Non-pigmented ciliary epithelial cell (primary cell): ENCODE measurements at regions not wholly inside any gene's neighbourhood (a gene's known extent, or its start where the extent isn't known, plus 50 kb on each side); places are given as distances from the start of the nearest gene placed in this dataset.

Experiments used
- DNase-seq: peaks from one replicate; pipeline ENCODE4 v3.0.0-alpha.2; 2010; ENCODE audit warnings: low read depth

DNA sequence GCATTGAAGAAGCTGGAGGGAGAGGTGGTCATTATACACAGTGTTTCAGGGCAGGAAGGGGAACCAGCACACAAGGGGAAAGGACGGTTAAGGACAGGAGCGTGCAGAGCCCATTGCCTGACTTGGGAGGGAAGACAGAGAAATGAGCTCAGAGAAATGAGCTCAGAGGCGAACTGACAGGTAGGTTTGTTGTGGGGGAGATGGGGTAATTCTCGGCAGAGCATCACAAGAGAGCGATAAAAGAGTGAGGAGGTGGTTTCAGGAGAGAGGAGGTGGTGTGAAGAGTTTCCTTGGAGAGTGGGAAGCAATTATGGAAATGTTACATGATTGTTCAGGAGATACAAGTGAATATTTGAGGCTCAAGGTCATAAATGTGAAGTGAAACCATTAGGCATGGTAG lies 61.0 kb downstream of the MRGPRX1 start:
- DNase-seq, result no peak

DNA sequence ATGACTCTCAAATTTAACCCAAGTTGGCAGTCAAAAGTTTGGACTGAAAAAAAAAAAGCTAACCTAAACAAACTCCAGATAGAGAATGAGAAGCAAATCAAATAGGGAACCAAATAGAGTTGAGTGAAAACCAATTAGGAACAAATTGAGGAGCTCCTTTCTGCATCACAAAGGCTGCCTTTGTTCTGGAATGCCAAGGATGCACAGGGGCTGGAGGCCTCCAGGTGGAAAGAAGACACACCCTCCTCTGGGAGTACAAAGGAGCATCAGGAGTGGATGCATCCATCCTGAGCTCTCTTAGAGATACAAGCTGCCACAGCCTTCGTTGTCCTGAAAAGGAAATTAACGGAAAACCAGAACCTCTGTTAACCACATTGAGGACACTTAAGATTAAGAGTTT lies 73.3 kb downstream of the MRGPRX1 start:
- no peak for DNase-seq

DNA sequence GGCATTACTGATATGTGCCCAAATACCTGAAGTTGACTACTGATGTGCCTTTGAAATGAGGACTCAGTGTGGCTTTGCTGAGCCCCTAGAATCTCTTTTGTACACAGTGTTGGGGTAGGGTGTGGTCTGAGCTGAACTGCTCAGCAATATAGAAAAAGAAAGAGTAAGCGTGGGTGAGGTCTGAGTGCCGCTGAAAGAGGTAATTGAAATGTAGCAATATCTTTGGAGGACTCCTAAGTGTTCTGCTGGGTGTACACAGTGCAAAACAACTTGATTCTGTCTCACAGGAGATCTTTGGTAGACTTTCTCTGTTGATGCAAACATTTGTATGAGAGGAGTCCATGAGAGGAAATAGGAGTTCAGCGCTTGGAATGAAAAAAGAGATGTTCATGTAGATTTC lies 73.7 kb upstream of the PTPN5 start:
- no peak for DNase-seq

DNA sequence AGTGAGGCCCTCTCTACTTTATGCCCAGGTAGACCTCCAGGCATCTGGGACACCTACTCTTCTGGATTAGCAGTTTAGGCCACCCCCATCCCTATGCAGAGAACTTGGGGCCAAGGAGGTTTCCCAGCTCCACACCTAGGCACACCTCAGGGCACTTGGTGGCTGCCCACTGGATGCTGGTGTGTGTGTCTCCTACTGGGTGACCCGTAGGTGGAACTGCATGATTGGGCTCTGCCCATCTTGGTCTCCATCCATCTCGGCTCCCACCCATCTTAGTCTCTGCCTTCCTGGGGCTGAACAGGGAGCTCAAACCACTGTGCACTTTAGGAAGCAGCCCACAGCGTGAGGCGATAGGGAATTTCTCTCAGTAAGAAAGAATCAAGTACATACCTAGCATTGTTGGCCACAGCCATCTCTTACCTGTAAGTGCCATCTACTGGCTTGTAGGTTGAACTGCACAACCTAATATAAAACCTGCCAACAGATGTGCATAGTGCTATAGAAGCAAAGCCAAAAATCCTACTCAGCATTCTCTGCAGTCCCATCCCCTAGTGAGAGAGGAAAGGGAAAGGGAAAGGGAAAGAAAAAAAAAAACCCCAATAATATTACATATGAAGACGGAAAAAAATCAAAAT lies 61.6 kb upstream of the PTPN5 start:
- DNase-seq, result peak; percentile 2

DNA sequence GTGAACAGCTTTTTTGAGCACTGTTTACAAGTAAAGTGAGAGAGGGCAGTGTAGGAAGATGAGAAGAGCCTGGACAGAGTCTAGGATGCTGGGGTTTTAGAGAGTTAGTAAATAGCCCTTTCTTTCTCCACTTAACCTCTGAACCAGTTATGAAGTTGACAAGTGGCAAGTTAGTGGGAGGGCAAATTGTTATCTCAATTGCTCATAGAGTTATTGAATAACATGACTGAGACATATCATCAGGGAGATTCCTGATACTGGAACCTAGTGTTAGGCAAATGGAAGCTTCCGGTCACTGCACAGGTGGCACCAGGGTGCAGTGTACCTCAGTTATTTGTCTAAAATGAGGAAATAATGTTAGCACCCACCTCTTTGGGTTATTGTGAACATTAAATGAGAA lies 57.8 kb upstream of the PTPN5 start:
- no peak for DNase-seq

DNA sequence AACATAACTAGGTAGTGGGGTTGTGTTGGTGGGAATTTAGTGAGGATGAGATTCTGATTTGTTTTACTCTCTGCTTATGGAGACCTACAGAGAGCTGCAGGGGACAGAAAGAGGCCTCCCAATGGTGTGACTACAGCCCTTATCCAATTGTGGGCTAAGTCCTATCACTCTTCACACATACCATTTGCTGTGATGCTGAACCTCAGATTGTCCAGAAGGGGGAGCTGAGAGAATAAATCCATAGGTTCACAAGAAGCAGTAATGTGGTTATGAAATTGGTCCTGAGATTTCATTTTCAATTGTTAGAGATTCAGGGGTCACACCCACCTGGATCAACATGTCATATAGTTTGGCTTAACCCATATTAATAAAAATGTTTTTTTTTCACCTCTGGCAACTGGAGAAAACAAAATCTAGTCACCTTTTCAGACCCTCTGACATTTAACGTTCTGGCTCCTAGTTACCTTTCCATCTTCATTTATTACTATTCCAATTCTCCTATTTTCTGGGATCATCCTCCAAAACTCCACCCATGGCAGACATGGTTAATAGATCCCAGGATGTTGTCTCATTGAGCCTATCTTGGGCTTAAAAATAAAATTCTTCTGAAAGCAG lies 53.3 kb upstream of the PTPN5 start:
- peak; percentile 8 for DNase-seq
